Astrocyte (in vitro differentiated cells and primary cell): ENCODE measurements at regions not wholly inside any gene's neighbourhood (a gene's known extent, or its start where the extent isn't known, plus 50 kb on each side); places are given as distances from the start of the nearest gene placed in this dataset.

ENCODE experiments used
- CTCF ChIP-seq: IDR thresholded peaks from 2 replicates; pipeline ENCODE4 v1.5.1; 2011; ENCODE audit warnings: low read depth, mild to moderate bottlenecking, inconsistent platforms, low read length, moderate library complexity; ENCODE audit not compliant: insufficient read depth
- EZH2 ChIP-seq: IDR thresholded peaks from 2 replicates; pipeline ENCODE4 v1.6.1; 2012; ENCODE audit warnings: mild to moderate bottlenecking, low read length, inconsistent platforms; ENCODE audit not compliant: insufficient read depth

GRCh38 chr9:105030285-105030684 lies 102.3 kb upstream of the ABCA1 start:
- no peak for TF ChIP-seq CTCF
- TF ChIP-seq EZH2, result no peak
